OCI-LY1 (cell line): ENCODE measurements at regions not wholly inside any gene's neighbourhood (a gene's known extent, or its start where the extent isn't known, plus 50 kb on each side); places are given as distances from the start of the nearest gene placed in this dataset.

Experiments
- H2AFZ ChIP-seq: fragments of 200-600 bp; sonication (generic), shearing (Covaris generic); 2 replicates; pipeline ENCODE4 v1.6.0; 2014; ENCODE audit warnings: antibody characterized with exemption, mild to moderate bottlenecking, low read length
- H3F3A ChIP-seq: fragments of 200-600 bp; sonication (generic), shearing (Covaris generic); 2 replicates; pipeline ENCODE4 v1.6.0; 2014; ENCODE audit warnings: mild to moderate bottlenecking, antibody characterized with exemption, low read length, moderate library complexity; ENCODE audit not compliant: insufficient read depth
- H3K27ac ChIP-seq: fragments of 200-600 bp; sonication (generic); 2 replicates; pipeline ENCODE4 v1.5.1; 2014; ENCODE audit warnings: low read length, mixed run types, mild to moderate bottlenecking, low read depth; ENCODE audit not compliant: poor library complexity, severe bottlenecking
- H3K27me3 ChIP-seq: fragments of 200-600 bp; sonication (generic); 2 replicates; pipeline ENCODE4 v1.6.0; 2014; ENCODE audit warnings: antibody characterized with exemption, mild to moderate bottlenecking, low read length, moderate library complexity; ENCODE audit not compliant: insufficient read depth
- H3K36me3 ChIP-seq: fragments of 200-600 bp; sonication (generic); 2 replicates; pipeline ENCODE4 v1.6.1; 2014; ENCODE audit warnings: mild to moderate bottlenecking, antibody characterized with exemption, low read length, moderate library complexity, mixed read lengths; ENCODE audit not compliant: insufficient read depth
- H3K4me1 ChIP-seq: fragments of 200-600 bp; sonication (generic); 2 replicates; pipeline ENCODE4 v1.5.1; 2014; ENCODE audit warnings: mild to moderate bottlenecking, low read length, moderate library complexity; ENCODE audit not compliant: insufficient read depth, severe bottlenecking
- H3K4me2 ChIP-seq: fragments of 200-600 bp; sonication (generic), shearing (Covaris generic); 2 replicates; pipeline ENCODE4 v1.6.1; 2014; ENCODE audit warnings: low read length
- H3K4me3 ChIP-seq: fragments of 200-600 bp; sonication (generic); 2 replicates; pipeline ENCODE4 v1.5.1; 2014; ENCODE audit warnings: low read length, low read depth, mild to moderate bottlenecking, mixed read lengths; ENCODE audit not compliant: poor library complexity, severe bottlenecking
- H3K79me2 ChIP-seq: fragments of 200-600 bp; shearing (Covaris generic); 2 replicates; pipeline ENCODE4 v1.6.1; 2016; ENCODE audit warnings: mixed run types, low read length, mixed read lengths; ENCODE audit not compliant: insufficient read depth
- H3K9ac ChIP-seq: fragments of 200-600 bp; sonication (generic), shearing (Covaris generic); 2 replicates; pipeline ENCODE4 v1.6.1; 2014; ENCODE audit warnings: mild to moderate bottlenecking, low read length, mixed read lengths
- H3K9me2 ChIP-seq: fragments of 200-600 bp; sonication (generic), shearing (Covaris generic); 2 replicates; pipeline ENCODE4 v1.6.1; 2014; ENCODE audit warnings: low read depth, mild to moderate bottlenecking, low read length, mixed read lengths
- H3K9me3 ChIP-seq: fragments of 200-600 bp; shearing (Covaris generic); 2 replicates; pipeline ENCODE4 v1.6.1; 2014; ENCODE audit warnings: low read length, mixed read lengths
- H4K20me1 ChIP-seq: fragments of 200-600 bp; sonication (generic), shearing (Covaris generic); 2 replicates; pipeline ENCODE4 v1.6.0; 2016; ENCODE audit warnings: mild to moderate bottlenecking, low read length; ENCODE audit not compliant: insufficient read depth
- EZH2 ChIP-seq: fragments of 200-600 bp; sonication (generic), shearing (Covaris generic); IDR thresholded peaks from 2 replicates; pipeline ENCODE4 v1.8.0; 2017; ENCODE audit warnings: borderline replicate concordance, mixed run types, mild to moderate bottlenecking, antibody characterized with exemption, low read length, moderate library complexity, mixed read lengths
- TF ChIP-seq, protein P1 (sequence below): fragments of 200-600 bp; sonication (generic), shearing (Covaris generic); IDR thresholded peaks from 2 replicates; pipeline ENCODE4 v1.5.1; 2017; ENCODE audit warnings: mild to moderate bottlenecking, antibody characterized with exemption, low read length, moderate library complexity, mixed read lengths

DNA sequence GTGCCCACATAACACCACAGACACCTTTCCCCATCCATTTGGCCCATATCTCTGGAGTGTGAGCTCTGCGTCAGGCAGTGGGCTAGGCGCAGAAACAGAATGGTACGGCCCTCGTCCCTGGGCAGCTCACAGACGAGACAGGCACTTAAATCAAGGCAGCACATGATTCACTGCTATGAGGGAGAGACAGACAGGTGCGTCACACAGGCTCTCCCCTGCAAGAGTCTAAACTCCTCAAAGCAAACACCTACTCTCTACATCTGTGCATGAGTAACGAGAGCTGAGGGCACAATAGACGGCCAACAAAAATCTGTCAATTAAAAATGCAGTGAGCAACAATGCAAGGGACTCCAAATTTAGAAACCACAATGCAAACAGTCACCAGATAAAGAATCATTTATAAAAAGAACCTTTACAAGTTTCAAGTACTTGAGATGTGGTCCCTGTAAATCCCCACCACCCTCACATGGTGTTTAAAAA, 348.9 kb downstream of the UQCRFS1 start:
- Histone ChIP-seq H3K36me3 (no peaks in the 10 kb centered on the region), H2AFZ (no peak overlapping the region), H3K9me2 (no peaks in the 10 kb centered on the region), H3K4me2 (no peak overlapping the region), H3K4me1 (no peaks in the 10 kb centered on the region), H4K20me1 (no peaks in the 10 kb centered on the region), H3K27me3 (no peaks in the 10 kb centered on the region), H3K4me3 (no peak overlapping the region), H3K79me2 (no peaks in the 10 kb centered on the region), H3K27ac (no peak overlapping the region), H3F3A (no peaks in the 10 kb centered on the region), H3K9me3 (no peaks in the 10 kb centered on the region), H3K9ac (no peak overlapping the region)
- no peak for TF ChIP-seq EZH2
- TF ChIP-seq, protein P1, sequence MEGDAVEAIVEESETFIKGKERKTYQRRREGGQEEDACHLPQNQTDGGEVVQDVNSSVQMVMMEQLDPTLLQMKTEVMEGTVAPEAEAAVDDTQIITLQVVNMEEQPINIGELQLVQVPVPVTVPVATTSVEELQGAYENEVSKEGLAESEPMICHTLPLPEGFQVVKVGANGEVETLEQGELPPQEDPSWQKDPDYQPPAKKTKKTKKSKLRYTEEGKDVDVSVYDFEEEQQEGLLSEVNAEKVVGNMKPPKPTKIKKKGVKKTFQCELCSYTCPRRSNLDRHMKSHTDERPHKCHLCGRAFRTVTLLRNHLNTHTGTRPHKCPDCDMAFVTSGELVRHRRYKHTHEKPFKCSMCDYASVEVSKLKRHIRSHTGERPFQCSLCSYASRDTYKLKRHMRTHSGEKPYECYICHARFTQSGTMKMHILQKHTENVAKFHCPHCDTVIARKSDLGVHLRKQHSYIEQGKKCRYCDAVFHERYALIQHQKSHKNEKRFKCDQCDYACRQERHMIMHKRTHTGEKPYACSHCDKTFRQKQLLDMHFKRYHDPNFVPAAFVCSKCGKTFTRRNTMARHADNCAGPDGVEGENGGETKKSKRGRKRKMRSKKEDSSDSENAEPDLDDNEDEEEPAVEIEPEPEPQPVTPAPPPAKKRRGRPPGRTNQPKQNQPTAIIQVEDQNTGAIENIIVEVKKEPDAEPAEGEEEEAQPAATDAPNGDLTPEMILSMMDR, result no peak

DNA sequence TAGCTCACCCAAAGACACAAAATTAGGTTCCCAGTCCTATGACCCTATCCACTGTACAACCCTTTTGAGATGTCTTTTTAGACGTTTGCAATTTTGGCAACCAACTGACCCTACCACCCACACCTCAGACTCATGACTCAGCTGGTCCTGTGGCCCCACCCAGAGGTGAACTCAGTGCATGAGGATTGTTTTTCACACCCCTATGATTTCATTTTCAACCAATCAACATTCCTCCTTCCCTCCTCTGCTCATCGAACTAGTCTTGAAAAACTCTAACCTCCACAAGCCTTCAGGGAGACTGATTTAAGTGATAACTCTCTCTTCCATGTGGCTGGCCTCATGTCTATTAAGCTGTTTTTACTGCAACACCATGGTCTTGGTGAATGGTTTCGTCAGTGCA, 350.7 kb downstream of the UQCRFS1 start:
- H3F3A ChIP-seq, result no peaks in the 10 kb centered on the region
- H2AFZ ChIP-seq, result no peak overlapping the region
- no peaks in the 10 kb centered on the region for H3K4me1 ChIP-seq
- H3K9me3 ChIP-seq, result no peaks in the 10 kb centered on the region
- H3K9me2 ChIP-seq, result no peaks in the 10 kb centered on the region
- H3K4me2 ChIP-seq, result no peak overlapping the region
- no peaks in the 10 kb centered on the region for H3K79me2 ChIP-seq
- H3K9ac ChIP-seq, result no peak overlapping the region
- H3K36me3 ChIP-seq, result no peaks in the 10 kb centered on the region
- no peak overlapping the region for H3K4me3 ChIP-seq
- no peak for TF ChIP-seq EZH2
- TF ChIP-seq, protein P1, result no peak
- no peaks in the 10 kb centered on the region for H4K20me1 ChIP-seq
- H3K27ac ChIP-seq, result no peak overlapping the region
- no peaks in the 10 kb centered on the region for H3K27me3 ChIP-seq

DNA sequence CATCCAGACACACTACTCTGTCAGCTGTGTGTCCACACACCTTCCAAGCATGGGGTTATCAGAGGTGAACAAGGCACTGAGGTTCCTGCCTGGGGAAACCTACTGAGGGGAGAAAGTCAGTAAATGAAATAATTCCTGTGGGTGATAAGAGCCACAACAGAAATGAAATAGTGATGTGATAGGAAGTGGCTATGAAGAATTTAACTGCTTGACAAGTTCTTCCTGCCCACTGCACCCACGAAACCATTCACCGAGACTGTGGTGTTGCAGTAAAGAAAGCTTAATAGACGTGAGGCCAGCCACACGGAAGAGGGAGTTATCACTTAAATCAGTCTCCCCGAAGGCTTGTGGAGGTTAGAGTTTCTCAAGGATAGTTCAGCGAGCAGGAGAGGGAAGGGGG, 353.1 kb downstream of the UQCRFS1 start:
- Histone ChIP-seq H3K4me1 (no peaks in the 10 kb centered on the region), H2AFZ (no peak overlapping the region), H3K27me3 (no peaks in the 10 kb centered on the region), H3K4me3 (no peak overlapping the region), H3F3A (no peaks in the 10 kb centered on the region), H3K4me2 (no peak overlapping the region), H3K79me2 (no peaks in the 10 kb centered on the region), H3K9me2 (no peaks in the 10 kb centered on the region), H3K36me3 (no peaks in the 10 kb centered on the region), H3K9me3 (no peaks in the 10 kb centered on the region), H3K9ac (no peak overlapping the region), H4K20me1 (no peaks in the 10 kb centered on the region), H3K27ac (no peak overlapping the region)
- TF ChIP-seq, protein P1, result no peak
- TF ChIP-seq EZH2, result no peak
